Sigmoid colon (tissue), 6 donors: ENCODE measurements at regions not wholly inside any gene's neighbourhood (a gene's known extent, or its start where the extent isn't known, plus 50 kb on each side); places are given as distances from the start of the nearest gene placed in this dataset.
"Not testable (repeated sequence)": the region's sequence is repeated elsewhere in the genome, so short reads cannot be mapped to it uniquely, and the experiment has no call there.

Experiments
- DNase-seq: peaks from one replicate; pipeline ENCODE4 v3.0.0-alpha.2; 2019
- H3K27ac ChIP-seq, 4 donors: fragments of 200-600 bp; sonication (generic); one replicate each; pipeline ENCODE4 v1.5.1; 2016 to 2019; ENCODE audit warnings: mild to moderate bottlenecking in 1 of 4
- H3K27me3 ChIP-seq, 3 donors: fragments of 200-600 bp; sonication (generic); one replicate each; pipeline ENCODE4 v1.5.1; 2019; ENCODE audit warnings: mild to moderate bottlenecking in 1 of 3
- H3K36me3 ChIP-seq, 4 donors: fragments of 200-600 bp; sonication (generic); one replicate each; pipeline ENCODE4 v1.5.1; 2016 to 2019
- H3K4me1 ChIP-seq, 4 donors: fragments of 200-600 bp; sonication (generic); one replicate each; pipeline ENCODE4 v1.5.1; 2017 to 2019
- H3K4me3 ChIP-seq, 4 donors: fragments of 200-600 bp; sonication (generic); one replicate each; pipeline ENCODE4 v1.5.1; 2017 to 2019; ENCODE audit warnings: mild to moderate bottlenecking in 2 of 4, moderate library complexity in 1 of 4
- H3K9me3 ChIP-seq, 4 donors: fragments of 200-600 bp in 3 of 4; sonication (generic) in 3 of 4; one replicate each; pipeline versions ENCODE4 v1.5.1 to v1.6.1; 2013 to 2019
- CTCF ChIP-seq, 4 experiments: fragments of 450-650 bp in 3 of 4; fragments of 200-600 bp in 1 of 4; IDR thresholded peaks; one replicate each; pipeline ENCODE4 v1.5.1; 2016 to 2019; ENCODE audit warnings: antibody characterized with exemption in 4 of 4, mild to moderate bottlenecking in 3 of 4, moderate library complexity in 2 of 4
- EP300 ChIP-seq, 4 donors: sonication (generic); formaldehyde crosslinking; IDR thresholded peaks; one replicate each; pipeline ENCODE4 v1.6.1; 2017; ENCODE audit warnings: antibody characterized with exemption in 4 of 4
- POLR2A ChIP-seq, 2 donors: fragments of 450-650 bp; IDR thresholded peaks; one replicate each; pipeline ENCODE4 v1.6.1; 2016; ENCODE audit warnings: antibody characterized with exemption in 2 of 2, mild to moderate bottlenecking in 2 of 2, moderate library complexity in 2 of 2
- POLR2AphosphoS5 ChIP-seq, 4 donors: sonication (generic); formaldehyde crosslinking; IDR thresholded peaks; one replicate each; pipeline ENCODE4 v1.6.1; 2017; ENCODE audit warnings: antibody characterized with exemption in 4 of 4
- WGBS, 2 donors: extraction: QIAGEN DNeasy Blood & Tissue Kit; methylation state at CpG; one replicate each; pipeline ENCODE4 v1.1.7; 2013; 5-methylcytosine and 5-hydroxymethylcytosine counted together
- intact Hi-C: fragments of 100-400 bp; cut with DNase I; formaldehyde crosslinking; loops from one replicate; pipeline ENCODE4 v1.15.1; 2023
- donor health status: healthy with polysubstance abuse.
- donor health status: healthy.

DNA sequence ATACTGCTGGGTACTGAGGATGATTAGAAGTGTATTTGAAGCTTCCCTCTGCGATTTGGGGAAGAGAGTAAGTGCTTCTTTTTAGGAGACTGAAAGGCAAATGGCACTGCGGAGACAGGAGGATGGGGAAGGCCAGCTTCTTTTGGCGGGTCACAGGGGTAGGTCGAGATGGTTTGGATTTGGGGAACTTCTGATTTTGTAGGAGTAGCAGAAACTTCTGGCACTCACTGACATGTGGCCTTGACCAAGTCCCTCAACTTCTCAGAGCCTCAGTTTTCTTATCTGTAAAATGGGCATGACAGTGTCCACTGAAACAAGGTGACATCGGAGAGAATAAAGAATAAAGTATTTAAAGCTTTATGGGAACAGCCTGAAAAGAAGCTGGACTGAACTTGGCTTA lies 59.8 kb upstream of the WDR11 start:
- intact Hi-C loops = no loop called here
- no peaks in the 10 kb centered on the region for H3K9me3 ChIP-seq
- WGBS, 2 donors = 86 to 88% methylated on average over 5 of the region's 5 CpGs

DNA sequence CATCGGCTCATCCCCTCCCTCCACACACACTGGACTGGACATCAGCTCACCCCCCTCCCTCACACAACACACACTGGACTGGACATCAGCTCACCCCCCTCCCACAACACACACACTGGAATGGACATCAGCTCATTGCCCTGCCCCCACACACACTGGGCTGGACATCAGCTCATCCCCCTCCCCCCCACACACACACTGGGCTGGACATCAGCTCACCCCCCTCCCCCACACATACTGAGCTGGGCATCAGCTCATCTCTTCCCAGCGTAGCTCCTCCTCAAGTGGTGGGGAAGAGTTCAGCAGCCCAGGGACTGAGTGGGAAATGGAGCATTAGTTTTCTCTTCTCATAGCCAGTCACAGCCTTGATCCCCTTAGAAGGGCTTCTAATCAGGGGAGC lies 58.1 kb upstream of the WDR11 start:
- 65 to 71% methylated on average over 2 of the region's 2 CpGs for WGBS, 2 donors
- Histone ChIP-seq H3K27me3 (no peaks in the 10 kb centered on the region), H3K36me3 (no peaks in the 10 kb centered on the region), H3K4me3 (no peak overlapping the region), H3K4me1 (no peaks in the 10 kb centered on the region), H3K27ac (no peak overlapping the region), H3K9me3 (no peaks in the 10 kb centered on the region)
- no peak for TF ChIP-seq CTCF (IDR thresholded peaks at IDR 0.05)
- TF ChIP-seq POLR2AphosphoS5 (IDR thresholded peaks at IDR 0.05) = no peak
- no peak for TF ChIP-seq POLR2A (IDR thresholded peaks at IDR 0.05)
- no peak for TF ChIP-seq EP300 (IDR thresholded peaks at IDR 0.05)
- intact Hi-C loops = no loop called here
- DNase-seq = no peak

More for the DNA sequence above, 59.8 kb upstream of the WDR11 start:
- H3K4me1 ChIP-seq = no peaks in the 10 kb centered on the region
- no peak overlapping the region for H3K4me3 ChIP-seq
- DNase-seq = no peak
- H3K27ac ChIP-seq = no peak overlapping the region
- TF ChIP-seq POLR2AphosphoS5 (IDR thresholded peaks at IDR 0.05) (no peak), CTCF (IDR thresholded peaks at IDR 0.05) (no peak), EP300 (IDR thresholded peaks at IDR 0.05) (no peak), POLR2A (IDR thresholded peaks at IDR 0.05) (no peak)
- H3K27me3 ChIP-seq = no peaks in the 10 kb centered on the region
- no peaks in the 10 kb centered on the region for H3K36me3 ChIP-seq

- Histone ChIP-seq H3K9me3 (no peaks in the 10 kb centered on the region), H3K36me3 (no peaks in the 10 kb centered on the region), H3K4me1 (no peaks in the 10 kb centered on the region), H3K4me3 (no peak overlapping the region), H3K27ac (no peak overlapping the region), H3K27me3 (no peaks in the 10 kb centered on the region)
- TF ChIP-seq EP300 (IDR thresholded peaks at IDR 0.05) = no peak
- no peak for TF ChIP-seq POLR2A (IDR thresholded peaks at IDR 0.05)
- DNase-seq = no peak
- intact Hi-C loops = no loop called here
- WGBS, 2 donors = 85 to 89% methylated on average over 4 of the region's 4 CpGs
Measured at GRCh38 chr10:120794390-120794789, 56.8 kb upstream of the WDR11 start.

- H3K4me1 ChIP-seq, H3K36me3 ChIP-seq, H3K4me3 ChIP-seq, H3K9me3 ChIP-seq, H3K27ac ChIP-seq, H3K27me3 ChIP-seq, intact Hi-C loops, DNase-seq: not testable (repeated sequence)
- WGBS, 2 donors = 94 to 97% methylated on average over 29 of the region's 29 CpGs
Measured at GRCh38 chr10:120798276-120798675, 52.9 kb upstream of the WDR11 start.

GRCh38 chr10:120799849-120800248 lies 51.3 kb upstream of the WDR11 start:
- 48 to 53% methylated on average over 2 of the region's 2 CpGs for WGBS, 2 donors
- Histone ChIP-seq H3K27ac (no peak overlapping the region), H3K4me3 (no peak overlapping the region), H3K9me3 (no peaks in the 10 kb centered on the region), H3K27me3 (no peaks in the 10 kb centered on the region), H3K36me3 (no peaks in the 10 kb centered on the region), H3K4me1 (no peaks in the 10 kb centered on the region)
- TF ChIP-seq EP300 (IDR thresholded peaks at IDR 0.05) (no peak), CTCF (IDR thresholded peaks at IDR 0.05) (no peak), POLR2A (IDR thresholded peaks at IDR 0.05) (no peak), POLR2AphosphoS5 (IDR thresholded peaks at IDR 0.05) (no peak)
- no peak for DNase-seq
- intact Hi-C loops = no loop called here

DNA sequence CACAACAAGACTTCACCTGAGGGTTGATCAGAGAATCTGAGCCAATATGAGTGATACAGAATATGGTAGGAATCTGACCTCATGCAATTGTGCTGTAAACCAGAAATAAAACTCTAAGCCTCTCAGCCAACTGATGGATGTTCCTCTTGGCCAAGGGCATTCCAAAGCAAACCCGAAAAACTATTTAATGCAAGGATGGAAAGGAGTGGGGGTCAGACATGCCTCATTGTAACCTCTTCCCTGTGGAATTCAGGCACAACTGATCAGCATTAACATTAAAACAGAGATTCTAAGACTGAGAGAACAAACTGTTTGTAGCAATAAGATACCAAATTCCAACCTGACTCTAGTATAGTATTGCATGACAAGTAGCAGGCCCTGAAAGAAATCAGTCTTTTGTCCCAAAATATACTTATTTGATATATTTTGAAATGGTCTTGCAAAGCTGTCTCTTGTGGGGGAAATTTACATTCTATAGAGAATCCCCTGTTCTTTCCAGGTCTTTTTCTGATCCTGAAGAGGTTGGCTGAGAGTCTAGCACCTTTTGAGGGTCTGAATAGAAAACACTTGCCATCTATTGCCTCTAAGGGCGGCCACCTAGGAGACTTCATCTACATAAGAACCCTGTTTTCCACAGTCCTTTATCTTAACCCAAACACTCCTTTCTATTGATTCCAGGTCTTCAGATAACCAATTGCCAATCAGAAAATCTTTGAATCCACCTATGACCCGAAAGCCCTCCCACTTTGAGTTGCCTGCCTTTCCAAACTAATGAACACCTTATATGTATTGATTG lies 50.4 kb upstream of the WDR11 start:
- Histone ChIP-seq H3K27ac (no peak overlapping the region), H3K4me3 (no peak overlapping the region)
- 79 to 84% methylated on average over 3 of the region's 3 CpGs for WGBS, 2 donors

More for the DNA sequence above, 50.4 kb upstream of the WDR11 start:
- intact Hi-C loops = no loop called here
- TF ChIP-seq CTCF (IDR thresholded peaks at IDR 0.05) (no peak), POLR2AphosphoS5 (IDR thresholded peaks at IDR 0.05) (no peak), POLR2A (IDR thresholded peaks at IDR 0.05) (no peak), EP300 (IDR thresholded peaks at IDR 0.05) (no peak)
- Histone ChIP-seq H3K36me3 (no peaks in the 10 kb centered on the region), H3K27me3 (no peaks in the 10 kb centered on the region), H3K4me1 (no peaks in the 10 kb centered on the region), H3K9me3 (no peaks in the 10 kb centered on the region)
- DNase-seq = no peak
